NCI-H524 (cell line): ENCODE measurements at regions not wholly inside any gene's neighbourhood (a gene's known extent, or its start where the extent isn't known, plus 50 kb on each side); places are given as distances from the start of the nearest gene placed in this dataset.

ENCODE experiments used
- DNase-seq, 2 experiments: peaks; one replicate each; lab custom pipeline; 2025; lab: John Stamatoyannopoulos, UW

- DNase-seq: no peak
Observed at GRCh38 chr10:131668903-131669302, 231.9 kb upstream of the PPP2R2D start.

- DNase-seq: no peak
Observed at GRCh38 chr10:131669838-131670237, 231.0 kb upstream of the PPP2R2D start.

- DNase-seq: no peak
Observed at GRCh38 chr10:131670341-131670740, 230.5 kb upstream of the PPP2R2D start.

- DNase-seq: no peak
Observed at GRCh38 chr10:131673396-131673795, 227.4 kb upstream of the PPP2R2D start.

- no peak for DNase-seq
Observed at GRCh38 chr10:131674130-131674529, 226.7 kb upstream of the PPP2R2D start.

GRCh38 chr10:131675104-131675503, 225.7 kb upstream of the PPP2R2D start:
- DNase-seq: no peak

GRCh38 chr10:131676046-131676799, 224.6 kb upstream of the PPP2R2D start:
- DNase-seq: no peak

GRCh38 chr10:131676800-131677421, 223.9 kb upstream of the PPP2R2D start:
- DNase-seq: no peak

GRCh38 chr10:131677671-131678070, 223.1 kb upstream of the PPP2R2D start:
- DNase-seq: no peak

GRCh38 chr10:131678171-131678570, 222.6 kb upstream of the PPP2R2D start:
- no peak for DNase-seq

GRCh38 chr10:131678613-131679012, 222.2 kb upstream of the PPP2R2D start:
- DNase-seq: no peak

- DNase-seq: no peak
Observed at GRCh38 chr10:131679926-131680325, 220.9 kb upstream of the PPP2R2D start.

GRCh38 chr10:131681122-131681521, 219.7 kb upstream of the PPP2R2D start:
- DNase-seq: no peak

GRCh38 chr10:131681656-131682055, 219.2 kb upstream of the PPP2R2D start:
- DNase-seq: no peak

GRCh38 chr10:131682271-131682962, 218.4 kb upstream of the PPP2R2D start:
- no peak for DNase-seq

- no peak for DNase-seq
Observed at GRCh38 chr10:131683281-131683861, 217.4 kb upstream of the PPP2R2D start.

GRCh38 chr10:131683941-131684340, 216.9 kb upstream of the PPP2R2D start:
- DNase-seq: no peak

GRCh38 chr10:131685007-131685406, 215.8 kb upstream of the PPP2R2D start:
- no peak for DNase-seq

- no peak for DNase-seq
Observed at GRCh38 chr10:131685576-131685975, 215.2 kb upstream of the PPP2R2D start.

- DNase-seq: no peak
Observed at GRCh38 chr10:131686781-131687420, 213.9 kb upstream of the PPP2R2D start.

GRCh38 chr10:131688304-131688703, 212.5 kb upstream of the PPP2R2D start:
- DNase-seq: no peak

GRCh38 chr10:131689016-131689415, 211.8 kb upstream of the PPP2R2D start:
- peak in 1 of 2 experiments; percentile 7 for DNase-seq
